ENCODE measurements at regions not wholly inside any gene's neighbourhood (a gene's known extent, or its start where the extent isn't known, plus 50 kb on each side); places are given as distances from the start of the nearest gene placed in this dataset.
"Not testable (repeated sequence)": the region's sequence is repeated elsewhere in the genome, so short reads cannot be mapped to it uniquely, and the experiment has no call there.

DNA sequence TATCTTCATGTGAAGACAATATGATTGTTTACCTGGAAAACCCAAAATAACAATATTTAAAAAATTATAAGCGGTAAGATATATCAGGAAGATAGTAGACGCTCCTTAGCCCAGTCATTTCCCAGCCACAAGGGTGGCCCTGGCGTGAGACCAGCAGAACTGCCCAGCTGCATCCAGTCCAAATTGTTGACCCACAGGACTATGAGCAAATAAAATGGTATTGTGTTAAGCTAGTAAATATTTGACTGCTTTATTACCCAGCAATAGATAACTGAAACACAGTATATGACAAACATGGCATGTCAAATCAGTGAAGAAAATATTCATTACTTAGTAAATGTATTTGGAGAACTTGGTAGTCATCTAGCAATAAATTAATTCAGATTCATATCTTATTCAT is 294.3 kb upstream of the SPAG17 start:
- no peak for DNase-seq
- Histone ChIP-seq H3K9me3 (no peaks in the 10 kb centered on the region), H3K4me3 (no peak overlapping the region), H3K36me3 (no peaks in the 10 kb centered on the region), H3K27me3 (no peaks in the 10 kb centered on the region), H3K27ac (no peak overlapping the region), H3K4me1 (ENCODE audit: insufficient read depth) (no peaks in the 10 kb centered on the region)
- 76 to 87% (median 86%) methylated on average over 3 of the region's 3 CpGs for WGBS, 3 donors
- intact Hi-C loops (cut with DNase I): no loop called here
- no peak for TF ChIP-seq POLR2A (IDR thresholded peaks at IDR 0.05)
- TF ChIP-seq, protein P1, sequence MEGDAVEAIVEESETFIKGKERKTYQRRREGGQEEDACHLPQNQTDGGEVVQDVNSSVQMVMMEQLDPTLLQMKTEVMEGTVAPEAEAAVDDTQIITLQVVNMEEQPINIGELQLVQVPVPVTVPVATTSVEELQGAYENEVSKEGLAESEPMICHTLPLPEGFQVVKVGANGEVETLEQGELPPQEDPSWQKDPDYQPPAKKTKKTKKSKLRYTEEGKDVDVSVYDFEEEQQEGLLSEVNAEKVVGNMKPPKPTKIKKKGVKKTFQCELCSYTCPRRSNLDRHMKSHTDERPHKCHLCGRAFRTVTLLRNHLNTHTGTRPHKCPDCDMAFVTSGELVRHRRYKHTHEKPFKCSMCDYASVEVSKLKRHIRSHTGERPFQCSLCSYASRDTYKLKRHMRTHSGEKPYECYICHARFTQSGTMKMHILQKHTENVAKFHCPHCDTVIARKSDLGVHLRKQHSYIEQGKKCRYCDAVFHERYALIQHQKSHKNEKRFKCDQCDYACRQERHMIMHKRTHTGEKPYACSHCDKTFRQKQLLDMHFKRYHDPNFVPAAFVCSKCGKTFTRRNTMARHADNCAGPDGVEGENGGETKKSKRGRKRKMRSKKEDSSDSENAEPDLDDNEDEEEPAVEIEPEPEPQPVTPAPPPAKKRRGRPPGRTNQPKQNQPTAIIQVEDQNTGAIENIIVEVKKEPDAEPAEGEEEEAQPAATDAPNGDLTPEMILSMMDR (IDR thresholded peaks at IDR 0.05): no peak
- TF ChIP-seq EP300 (IDR thresholded peaks at IDR 0.05): no peak

DNA sequence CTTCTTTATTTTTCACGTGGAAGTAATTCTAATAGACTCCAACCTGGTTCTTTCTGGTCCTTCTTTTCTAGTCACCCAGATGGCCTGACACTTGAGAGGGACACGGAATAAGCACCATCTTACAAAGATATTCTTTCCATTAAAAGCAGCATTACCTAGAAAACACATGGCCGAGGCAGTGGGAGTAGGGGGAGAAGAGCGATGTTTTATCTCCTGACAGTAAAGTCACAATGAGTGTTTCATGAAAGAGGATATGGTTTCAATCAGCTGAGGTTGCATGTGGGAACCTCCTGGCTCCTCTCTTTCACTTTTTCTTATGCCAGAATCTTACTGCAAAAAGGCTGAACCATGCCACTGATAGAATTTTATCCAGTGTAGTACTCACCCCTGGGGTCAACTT is 288.8 kb upstream of the SPAG17 start:
- WGBS, 3 donors: 29 to 34% (median 30%) methylated on average over 4 of the region's 4 CpGs

DNA sequence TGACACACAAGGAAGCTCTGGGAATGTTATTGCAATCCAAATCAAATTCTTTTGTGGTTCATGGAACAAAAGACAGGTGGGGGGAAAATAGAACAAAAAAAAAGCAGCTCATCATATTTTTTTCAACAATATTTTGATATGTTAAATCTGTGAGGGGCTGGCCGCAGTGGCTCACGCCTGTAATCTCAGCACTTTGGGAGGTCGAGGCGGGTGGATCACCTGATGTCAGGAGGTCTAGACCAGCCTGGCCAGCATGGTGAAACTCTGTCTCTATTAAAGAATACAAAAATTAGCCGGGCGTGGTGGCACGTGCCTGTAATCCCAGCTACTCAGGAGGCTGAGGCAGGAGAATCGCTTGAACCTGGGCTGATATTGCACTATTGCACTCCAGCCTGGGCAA is 279.4 kb upstream of the SPAG17 start:
- intact Hi-C loops (cut with DNase I); H3K4me3 ChIP-seq; H3K27ac ChIP-seq; H3K36me3 ChIP-seq; H3K9me3 ChIP-seq; H3K27me3 ChIP-seq; H3K4me1 ChIP-seq (ENCODE audit: insufficient read depth); DNase-seq: not testable (repeated sequence)
- WGBS, 3 donors: 81 to 88% (median 88%) methylated on average over 8 of the region's 8 CpGs

More for the DNA sequence above, 288.8 kb upstream of the SPAG17 start:
- no peaks in the 10 kb centered on the region for H3K27me3 ChIP-seq
- no peaks in the 10 kb centered on the region for H3K4me1 ChIP-seq (ENCODE audit: insufficient read depth)
- no peak for DNase-seq
- TF ChIP-seq, protein P1 (IDR thresholded peaks at IDR 0.05): no peak
- TF ChIP-seq EP300 (IDR thresholded peaks at IDR 0.05) (no peak), POLR2A (IDR thresholded peaks at IDR 0.05) (no peak)
- H3K9me3 ChIP-seq: no peaks in the 10 kb centered on the region
- intact Hi-C loops (cut with DNase I): no loop called here
- no peaks in the 10 kb centered on the region for H3K36me3 ChIP-seq
- H3K4me3 ChIP-seq: no peak overlapping the region
- H3K27ac ChIP-seq: no peak overlapping the region

DNA sequence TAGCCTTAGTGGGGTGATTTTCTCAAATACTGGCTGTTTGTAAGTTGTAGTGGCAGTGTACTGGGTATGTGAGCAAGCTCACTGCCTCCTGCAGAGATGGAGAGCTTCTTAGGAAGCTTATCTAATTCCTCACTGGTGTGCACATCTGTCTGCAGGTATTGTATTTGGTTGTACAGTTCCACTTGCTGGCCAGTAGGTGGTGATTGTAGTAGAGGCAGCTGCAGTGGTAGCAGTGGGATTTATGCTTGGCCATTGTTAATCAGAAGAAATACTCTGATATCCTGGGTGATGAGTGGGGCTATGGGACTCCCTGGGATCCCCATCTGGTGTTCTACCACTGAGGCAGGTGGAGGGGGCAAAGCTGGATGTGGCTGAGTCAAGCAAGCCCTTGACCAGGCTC is 276.1 kb upstream of the SPAG17 start:
- intact Hi-C loops (cut with DNase I): no loop called here
- no peak overlapping the region for H3K27ac ChIP-seq
- no peaks in the 10 kb centered on the region for H3K9me3 ChIP-seq
- no peaks in the 10 kb centered on the region for H3K4me1 ChIP-seq (ENCODE audit: insufficient read depth)
- TF ChIP-seq, protein P1 (IDR thresholded peaks at IDR 0.05): no peak
- no peak for TF ChIP-seq POLR2A (IDR thresholded peaks at IDR 0.05)
- TF ChIP-seq EP300 (IDR thresholded peaks at IDR 0.05): no peak
- no peaks in the 10 kb centered on the region for H3K36me3 ChIP-seq
- H3K27me3 ChIP-seq: no peaks in the 10 kb centered on the region
- H3K4me3 ChIP-seq: no peak overlapping the region
- DNase-seq: no peak

DNA sequence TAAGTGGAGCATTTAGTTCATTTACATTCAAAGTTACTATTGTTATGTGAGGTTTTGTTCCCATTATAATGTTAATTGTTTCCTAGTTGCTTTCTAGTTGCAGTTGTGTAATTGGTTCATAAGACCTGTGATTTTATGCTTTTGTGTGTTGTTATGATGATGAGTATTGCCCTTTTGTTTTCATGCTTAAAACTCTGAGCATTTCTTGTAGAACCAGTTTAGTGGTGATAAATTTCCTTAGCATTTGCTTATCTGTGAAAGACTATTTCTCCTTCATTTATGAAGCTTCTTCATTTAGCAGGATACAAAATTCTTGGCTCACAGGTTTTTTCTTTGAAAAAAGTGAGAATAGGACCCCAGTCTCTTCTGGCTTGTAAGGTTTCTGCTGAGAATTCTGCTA is 274.8 kb upstream of the SPAG17 start:
- H3K36me3 ChIP-seq: no peaks in the 10 kb centered on the region
- TF ChIP-seq, protein P1 (IDR thresholded peaks at IDR 0.05): no peak
- no peak for TF ChIP-seq POLR2A (IDR thresholded peaks at IDR 0.05)
- no peak for TF ChIP-seq EP300 (IDR thresholded peaks at IDR 0.05)
- H3K27ac ChIP-seq: no peak overlapping the region
- no peak overlapping the region for H3K4me3 ChIP-seq
- no peaks in the 10 kb centered on the region for H3K9me3 ChIP-seq
- H3K27me3 ChIP-seq: no peaks in the 10 kb centered on the region
- no peaks in the 10 kb centered on the region for H3K4me1 ChIP-seq (ENCODE audit: insufficient read depth)
- intact Hi-C loops (cut with DNase I): no loop called here
- DNase-seq: no peak

DNA sequence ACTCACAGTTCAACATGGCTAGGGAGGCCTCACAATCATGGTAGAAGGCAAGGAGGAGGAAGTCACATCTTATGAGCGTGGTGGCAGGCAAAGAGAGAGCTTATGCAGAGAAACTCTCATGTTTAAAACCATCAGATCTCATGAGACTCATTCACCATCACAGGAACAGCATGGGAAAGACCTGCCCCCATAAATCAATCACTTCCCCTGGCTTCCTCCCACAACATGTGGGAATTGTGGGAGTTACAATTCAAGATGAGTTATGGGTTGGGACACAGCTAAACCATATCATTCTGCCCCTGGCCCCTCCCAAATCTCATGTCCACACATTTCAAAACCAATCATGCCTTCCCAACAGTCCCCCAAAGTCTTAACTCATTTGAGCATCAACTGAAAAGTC is 268.8 kb upstream of the SPAG17 start:
- H3K27ac ChIP-seq; DNase-seq; H3K9me3 ChIP-seq; H3K36me3 ChIP-seq; H3K4me1 ChIP-seq (ENCODE audit: insufficient read depth); intact Hi-C loops (cut with DNase I); H3K27me3 ChIP-seq; H3K4me3 ChIP-seq: not testable (repeated sequence)
- WGBS, 3 donors: 21 to 31% (median 21%) methylated on average over 1 of the region's 1 CpG

Data from ovary (tissue), 7 donors.